Thymus (tissue), 11 donors: ENCODE measurements at regions not wholly inside any gene's neighbourhood (a gene's known extent, or its start where the extent isn't known, plus 50 kb on each side); places are given as distances from the start of the nearest gene placed in this dataset.

ENCODE experiments used
- DNase-seq, 9 donors: peaks; one replicate each; pipeline ENCODE4 v3.0.0-alpha.2; 2013; ENCODE audit warnings: low spot score in 9 of 9, low read depth in 6 of 9, missing footprints in 1 of 9
- H3K27ac ChIP-seq, 2 donors: one replicate each; pipeline ENCODE4 v1.5.1; 2013; ENCODE audit warnings: control low read depth in 1 of 2, low read depth in 1 of 2, low read length in 1 of 2, mild to moderate bottlenecking in 1 of 2, moderate library complexity in 1 of 2
- H3K27me3 ChIP-seq, 2 donors: one replicate each; pipeline ENCODE4 v1.5.1; 2013; ENCODE audit warnings: low read length in 1 of 2; ENCODE audit not compliant: control insufficient read depth in 2 of 2, insufficient read depth in 1 of 2
- H3K36me3 ChIP-seq, 2 donors: one replicate each; pipeline ENCODE4 v1.5.1; 2013; ENCODE audit warnings: low read length in 1 of 2, mild to moderate bottlenecking in 1 of 2, moderate library complexity in 1 of 2; ENCODE audit not compliant: control insufficient read depth in 2 of 2, insufficient read depth in 2 of 2
- H3K4me1 ChIP-seq, 2 donors: one replicate each; pipeline ENCODE4 v1.5.1; 2013; ENCODE audit warnings: low read length in 2 of 2; ENCODE audit not compliant: control insufficient read depth in 2 of 2, insufficient read depth in 2 of 2
- H3K4me3 ChIP-seq, 2 donors: one replicate each; pipeline ENCODE4 v1.5.1; 2013; ENCODE audit warnings: low read length in 2 of 2, control low read depth in 1 of 2, mild to moderate bottlenecking in 1 of 2
- H3K9me3 ChIP-seq, 2 donors: one replicate each; pipeline ENCODE4 v1.5.1; 2013; ENCODE audit warnings: low read length in 1 of 2, mild to moderate bottlenecking in 1 of 2; ENCODE audit not compliant: control insufficient read depth in 2 of 2, insufficient read depth in 1 of 2
- WGBS: extraction: QIAGEN DNeasy Blood & Tissue Kit; methylation state at CpG from one replicate; pipeline ENCODE4 v1.1.7; 2013; 5-methylcytosine and 5-hydroxymethylcytosine counted together
- donor health status: healthy.

GRCh38 chr4:81290813-81291212 lies 75.8 kb upstream of the PRKG2 start:
- H3K4me3 ChIP-seq: no peak overlapping the region
- no peaks in the 10 kb centered on the region for H3K27me3 ChIP-seq
- no peaks in the 10 kb centered on the region for H3K4me1 ChIP-seq
- H3K9me3 ChIP-seq: no peaks in the 10 kb centered on the region
- no peak for DNase-seq
- H3K36me3 ChIP-seq: no peaks in the 10 kb centered on the region
- no peak overlapping the region for H3K27ac ChIP-seq

- Histone ChIP-seq H3K9me3 (no peaks in the 10 kb centered on the region), H3K4me1 (no peaks in the 10 kb centered on the region), H3K4me3 (no peak overlapping the region), H3K36me3 (no peaks in the 10 kb centered on the region), H3K27ac (no peak overlapping the region), H3K27me3 (no peaks in the 10 kb centered on the region)
- no peak for DNase-seq
Measured at GRCh38 chr4:81287101-81287500, 72.1 kb upstream of the PRKG2 start.

GRCh38 chr4:81282131-81282530 lies 67.1 kb upstream of the PRKG2 start:
- DNase-seq: no peak
- Histone ChIP-seq H3K36me3 (no peaks in the 10 kb centered on the region), H3K27me3 (no peaks in the 10 kb centered on the region), H3K4me1 (no peaks in the 10 kb centered on the region), H3K4me3 (no peak overlapping the region), H3K27ac (no peak overlapping the region), H3K9me3 (no peaks in the 10 kb centered on the region)
- WGBS: 97% methylated on average over 3 of the region's 3 CpGs

- H3K9me3 ChIP-seq: no peaks in the 10 kb centered on the region
- H3K27ac ChIP-seq: no peak overlapping the region
- no peaks in the 10 kb centered on the region for H3K27me3 ChIP-seq
- WGBS: 93% methylated on average over 1 of the region's 1 CpG
- H3K36me3 ChIP-seq: no peaks in the 10 kb centered on the region
- no peaks in the 10 kb centered on the region for H3K4me1 ChIP-seq
- H3K4me3 ChIP-seq: no peak overlapping the region
- DNase-seq: no peak
Measured at GRCh38 chr4:81274460-81274859, 59.4 kb upstream of the PRKG2 start.

GRCh38 chr4:81272671-81273070 lies 57.6 kb upstream of the PRKG2 start:
- DNase-seq: no peak
- Histone ChIP-seq H3K36me3 (no peaks in the 10 kb centered on the region), H3K27me3 (no peaks in the 10 kb centered on the region), H3K9me3 (no peaks in the 10 kb centered on the region), H3K4me3 (no peak overlapping the region), H3K27ac (no peak overlapping the region), H3K4me1 (no peaks in the 10 kb centered on the region)
- 98% methylated on average over 1 of the region's 1 CpG for WGBS
